GM12891 (cell line): ENCODE measurements at regions not wholly inside any gene's neighbourhood (a gene's known extent, or its start where the extent isn't known, plus 50 kb on each side); places are given as distances from the start of the nearest gene placed in this dataset.

Experiments used
- PAX5 ChIP-seq: IDR thresholded peaks from 2 replicates; pipeline ENCODE4 v1.6.1; 2011; ENCODE audit warnings: low read length, moderate library complexity, mild to moderate bottlenecking; ENCODE audit not compliant: insufficient read depth, severe bottlenecking
- POLR2A ChIP-seq: IDR thresholded peaks from 2 replicates; pipeline ENCODE4 v1.6.1; 2011; ENCODE audit warnings: low read depth, low read length, control low read depth
- POLR2AphosphoS5 ChIP-seq: IDR thresholded peaks from 2 replicates; pipeline ENCODE4 v1.6.1; 2011; ENCODE audit warnings: low read depth, low read length, control low read depth
- POU2F2 ChIP-seq: IDR thresholded peaks from 2 replicates; pipeline ENCODE4 v1.6.1; 2011; ENCODE audit warnings: low read depth, mild to moderate bottlenecking, control low read depth, low read length, moderate library complexity
- SPI1 ChIP-seq: IDR thresholded peaks from 2 replicates; pipeline ENCODE4 v1.6.1; 2011; ENCODE audit warnings: low read depth, low read length, control low read depth
- TAF1 ChIP-seq: IDR thresholded peaks from 2 replicates; pipeline ENCODE4 v1.6.1; 2011; ENCODE audit warnings: low read depth, low read length, control low read depth

DNA sequence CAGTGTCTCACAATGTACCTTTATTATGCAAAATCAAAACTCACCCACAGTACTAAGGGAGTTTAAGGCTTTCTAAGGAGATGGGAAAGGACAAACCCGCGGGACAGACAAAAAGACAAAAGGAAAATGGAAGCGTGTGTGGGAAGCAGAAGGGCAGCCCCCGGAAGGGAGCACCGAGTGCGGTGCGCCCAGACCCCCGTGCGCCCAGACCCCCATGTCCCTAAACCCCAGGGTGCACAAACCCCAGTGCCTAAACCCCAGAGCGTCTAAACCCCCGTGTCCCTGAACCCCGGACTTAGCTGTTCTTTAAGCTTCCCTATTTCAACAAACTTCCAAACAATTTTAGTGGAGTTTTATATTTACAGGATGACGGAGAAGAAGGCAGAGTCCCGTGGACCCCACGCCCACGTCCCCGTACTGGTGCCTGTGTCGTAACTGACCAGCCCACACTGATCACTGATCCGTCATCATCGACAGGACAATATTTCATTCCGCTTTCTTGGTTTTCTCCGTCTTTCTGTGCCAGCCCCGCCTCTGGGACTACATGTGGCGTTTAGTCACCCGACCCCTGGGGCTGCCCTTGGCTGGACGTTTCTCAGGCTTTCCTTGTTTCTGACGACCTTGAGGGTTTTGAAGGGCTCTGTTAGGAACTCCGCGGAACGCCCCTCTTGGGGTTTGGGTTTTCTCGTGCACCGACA, 76.9 kb downstream of the RTP5 start:
- TF ChIP-seq POLR2AphosphoS5 (no peak), POLR2A (no peak), TAF1 (no peak), SPI1 (no peak), POU2F2 (no peak), PAX5 (no peak)
